ENCODE measurements at regions not wholly inside any gene's neighbourhood (a gene's known extent, or its start where the extent isn't known, plus 50 kb on each side); places are given as distances from the start of the nearest gene placed in this dataset.
A peak's percentile ranks its signal among the peaks of the same experiment; 100 is the strongest.

- H3K4me1 Mint-ChIP-seq (ENCODE audit: low read depth), result no peaks in the 10 kb centered on the region
- no peaks in the 10 kb centered on the region for H3K27me3 Mint-ChIP-seq
- no peak overlapping the region for H3K27ac Mint-ChIP-seq
- H3K9me3 Mint-ChIP-seq (ENCODE audit: low read depth), result no peaks in the 10 kb centered on the region
- H3K36me3 Mint-ChIP-seq, result peaks cover 8% of the 10 kb centered on the region
- no peak overlapping the region for H3K4me3 Mint-ChIP-seq
Observed at GRCh38 chr3:102207151-102207571, 227.7 kb upstream of the ZPLD1 start.

GRCh38 chr3:102215166-102215565, 219.6 kb upstream of the ZPLD1 start:
- no peak overlapping the region for H3K4me3 Mint-ChIP-seq
- no peak overlapping the region for H3K27ac Mint-ChIP-seq
- H3K36me3 Mint-ChIP-seq, result peaks cover 4% of the 10 kb centered on the region
- no peaks in the 10 kb centered on the region for H3K27me3 Mint-ChIP-seq
- H3K4me1 Mint-ChIP-seq (ENCODE audit: low read depth), result no peaks in the 10 kb centered on the region
- no peaks in the 10 kb centered on the region for H3K9me3 Mint-ChIP-seq (ENCODE audit: low read depth)

- H3K4me1 Mint-ChIP-seq (ENCODE audit: low read depth), result peaks cover 38% of the 10 kb centered on the region
- peaks cover 5% of the 10 kb centered on the region for H3K9me3 Mint-ChIP-seq (ENCODE audit: low read depth)
- H3K4me3 Mint-ChIP-seq, result peak overlapping the region; percentile 25
Observed at GRCh38 chr3:102223132-102223531, 211.7 kb upstream of the ZPLD1 start.

GRCh38 chr3:102224171-102224570, 210.6 kb upstream of the ZPLD1 start:
- no peaks in the 10 kb centered on the region for H3K27me3 Mint-ChIP-seq
- H3K27ac Mint-ChIP-seq, result no peak overlapping the region
- H3K9me3 Mint-ChIP-seq (ENCODE audit: low read depth), result peaks cover 5% of the 10 kb centered on the region
- H3K36me3 Mint-ChIP-seq, result peaks cover 5% of the 10 kb centered on the region
- peaks cover 40% of the 10 kb centered on the region for H3K4me1 Mint-ChIP-seq (ENCODE audit: low read depth)
- no peak overlapping the region for H3K4me3 Mint-ChIP-seq

More at GRCh38 chr3:102223132-102223531, 211.7 kb upstream of the ZPLD1 start:
- Mint-ChIP-seq H3K36me3 (peaks cover 5% of the 10 kb centered on the region), H3K27me3 (no peaks in the 10 kb centered on the region), H3K27ac (peak overlapping the region; percentile 11)

- Mint-ChIP-seq H3K27ac (no peak overlapping the region), H3K4me3 (no peak overlapping the region), H3K9me3 (ENCODE audit: low read depth) (peaks cover 5% of the 10 kb centered on the region)
Observed at GRCh38 chr3:102225005-102225404, 209.8 kb upstream of the ZPLD1 start.

GRCh38 chr3:102225407-102226132, 209.2 kb upstream of the ZPLD1 start:
- peaks cover 5% of the 10 kb centered on the region for H3K36me3 Mint-ChIP-seq
- no peak overlapping the region for H3K27ac Mint-ChIP-seq
- H3K4me3 Mint-ChIP-seq, result no peak overlapping the region
- no peaks in the 10 kb centered on the region for H3K27me3 Mint-ChIP-seq
- H3K4me1 Mint-ChIP-seq (ENCODE audit: low read depth), result peaks cover 45% of the 10 kb centered on the region
- H3K9me3 Mint-ChIP-seq (ENCODE audit: low read depth), result peaks cover 5% of the 10 kb centered on the region

More at GRCh38 chr3:102225005-102225404, 209.8 kb upstream of the ZPLD1 start:
- peaks cover 45% of the 10 kb centered on the region for H3K4me1 Mint-ChIP-seq (ENCODE audit: low read depth)
- H3K27me3 Mint-ChIP-seq, result no peaks in the 10 kb centered on the region
- peaks cover 5% of the 10 kb centered on the region for H3K36me3 Mint-ChIP-seq

GRCh38 chr3:102226463-102226862, 208.4 kb upstream of the ZPLD1 start:
- Mint-ChIP-seq H3K27ac (no peak overlapping the region), H3K36me3 (peaks cover 3% of the 10 kb centered on the region), H3K27me3 (no peaks in the 10 kb centered on the region), H3K9me3 (ENCODE audit: low read depth) (peaks cover 3% of the 10 kb centered on the region), H3K4me3 (no peak overlapping the region), H3K4me1 (ENCODE audit: low read depth) (peaks cover 45% of the 10 kb centered on the region)

- no peaks in the 10 kb centered on the region for H3K36me3 Mint-ChIP-seq
- no peak overlapping the region for H3K4me3 Mint-ChIP-seq
- no peaks in the 10 kb centered on the region for H3K9me3 Mint-ChIP-seq (ENCODE audit: low read depth)
- no peak overlapping the region for H3K27ac Mint-ChIP-seq
- H3K27me3 Mint-ChIP-seq, result no peaks in the 10 kb centered on the region
- peaks cover 18% of the 10 kb centered on the region for H3K4me1 Mint-ChIP-seq (ENCODE audit: low read depth)
Observed at GRCh38 chr3:102229062-102229655, 205.7 kb upstream of the ZPLD1 start.

GRCh38 chr3:102230057-102230456, 204.8 kb upstream of the ZPLD1 start:
- no peak overlapping the region for H3K27ac Mint-ChIP-seq
- peaks cover 13% of the 10 kb centered on the region for H3K4me1 Mint-ChIP-seq (ENCODE audit: low read depth)
- no peaks in the 10 kb centered on the region for H3K36me3 Mint-ChIP-seq
- H3K9me3 Mint-ChIP-seq (ENCODE audit: low read depth), result no peaks in the 10 kb centered on the region
- H3K27me3 Mint-ChIP-seq, result no peaks in the 10 kb centered on the region
- H3K4me3 Mint-ChIP-seq, result no peak overlapping the region

- no peak overlapping the region for H3K4me3 Mint-ChIP-seq
- H3K27me3 Mint-ChIP-seq, result no peaks in the 10 kb centered on the region
- no peak overlapping the region for H3K27ac Mint-ChIP-seq
- no peaks in the 10 kb centered on the region for H3K9me3 Mint-ChIP-seq (ENCODE audit: low read depth)
- H3K4me1 Mint-ChIP-seq (ENCODE audit: low read depth), result peaks cover 7% of the 10 kb centered on the region
- H3K36me3 Mint-ChIP-seq, result no peaks in the 10 kb centered on the region
Observed at GRCh38 chr3:102233881-102234280, 200.9 kb upstream of the ZPLD1 start.

GRCh38 chr3:102235679-102236078, 199.1 kb upstream of the ZPLD1 start:
- H3K27me3 Mint-ChIP-seq, result peaks cover 1% of the 10 kb centered on the region
- no peaks in the 10 kb centered on the region for H3K36me3 Mint-ChIP-seq

GRCh38 chr3:102237181-102237580, 197.6 kb upstream of the ZPLD1 start:
- H3K4me3 Mint-ChIP-seq, result no peak overlapping the region
- H3K27me3 Mint-ChIP-seq, result peaks cover 3% of the 10 kb centered on the region
- H3K27ac Mint-ChIP-seq, result no peak overlapping the region
- no peaks in the 10 kb centered on the region for H3K9me3 Mint-ChIP-seq (ENCODE audit: low read depth)
- H3K4me1 Mint-ChIP-seq (ENCODE audit: low read depth), result no peaks in the 10 kb centered on the region
- H3K36me3 Mint-ChIP-seq, result no peaks in the 10 kb centered on the region

More at GRCh38 chr3:102235679-102236078, 199.1 kb upstream of the ZPLD1 start:
- no peaks in the 10 kb centered on the region for H3K9me3 Mint-ChIP-seq (ENCODE audit: low read depth)
- H3K4me3 Mint-ChIP-seq, result no peak overlapping the region
- H3K4me1 Mint-ChIP-seq (ENCODE audit: low read depth), result no peaks in the 10 kb centered on the region
- no peak overlapping the region for H3K27ac Mint-ChIP-seq

- H3K27me3 Mint-ChIP-seq, result peaks cover 3% of the 10 kb centered on the region
- H3K4me1 Mint-ChIP-seq (ENCODE audit: low read depth), result no peaks in the 10 kb centered on the region
- H3K9me3 Mint-ChIP-seq (ENCODE audit: low read depth), result no peaks in the 10 kb centered on the region
- no peak overlapping the region for H3K27ac Mint-ChIP-seq
- no peak overlapping the region for H3K4me3 Mint-ChIP-seq
- no peaks in the 10 kb centered on the region for H3K36me3 Mint-ChIP-seq
Observed at GRCh38 chr3:102237838-102238237, 197.0 kb upstream of the ZPLD1 start.

- peaks cover 3% of the 10 kb centered on the region for H3K27me3 Mint-ChIP-seq
- no peaks in the 10 kb centered on the region for H3K4me1 Mint-ChIP-seq (ENCODE audit: low read depth)
- H3K27ac Mint-ChIP-seq, result no peak overlapping the region
- H3K4me3 Mint-ChIP-seq, result no peak overlapping the region
- H3K9me3 Mint-ChIP-seq (ENCODE audit: low read depth), result no peaks in the 10 kb centered on the region
- H3K36me3 Mint-ChIP-seq, result no peaks in the 10 kb centered on the region
Observed at GRCh38 chr3:102238362-102238761, 196.5 kb upstream of the ZPLD1 start.

GRCh38 chr3:102240720-102241119, 194.1 kb upstream of the ZPLD1 start:
- Mint-ChIP-seq H3K4me3 (no peak overlapping the region), H3K27me3 (peaks cover 3% of the 10 kb centered on the region), H3K4me1 (ENCODE audit: low read depth) (no peaks in the 10 kb centered on the region), H3K9me3 (ENCODE audit: low read depth) (no peaks in the 10 kb centered on the region), H3K27ac (no peak overlapping the region), H3K36me3 (no peaks in the 10 kb centered on the region)
